K562 (cell line): ENCODE measurements at regions not wholly inside any gene's neighbourhood (a gene's known extent, or its start where the extent isn't known, plus 50 kb on each side); places are given as distances from the start of the nearest gene placed in this dataset.

Source experiments
- CREB1 ChIP-seq, 2 experiments: sonication (generic) in 1 of 2; formaldehyde crosslinking in 1 of 2; IDR thresholded peaks; 2 replicates each; pipeline versions ENCODE4 v1.6.1 to v1.8.0; 2012 to 2022; ENCODE audit warnings: inconsistent platforms in 1 of 2, mild to moderate bottlenecking in 1 of 2, missing genetic modification reagents in 1 of 2, moderate library complexity in 1 of 2
- GABPA ChIP-seq: fragments of 200-800 bp; sonication (Bioruptor generic); conservative IDR thresholded peaks from 2 replicates; pipeline ENCODE4 v1.6.1; 2016; ENCODE audit warnings: low read depth, missing genetic modification characterization, missing compliant biosample characterization
- MBD2 ChIP-seq: sonication (generic); IDR thresholded peaks from 2 replicates; pipeline ENCODE4 v1.6.1; 2016; ENCODE audit warnings: low read depth, borderline replicate concordance
- PHF8 ChIP-seq: fragments of 200-600 bp; sonication (generic); IDR thresholded peaks from 2 replicates; pipeline ENCODE4 v1.6.1; 2012; ENCODE audit warnings: mixed run types, mild to moderate bottlenecking, inconsistent platforms, low read length, moderate library complexity, borderline replicate concordance
- POLR2AphosphoS5 ChIP-seq: IDR thresholded peaks from 2 replicates; pipeline ENCODE4 v1.6.1; 2011; ENCODE audit warnings: mild to moderate bottlenecking, low read depth, low read length, moderate library complexity; ENCODE audit not compliant: control insufficient read depth, insufficient read depth
- PPARD ChIP-seq: fragments of 250-450 bp; sonication (Bioruptor Pico); IDR thresholded peaks from 2 replicates; pipeline ENCODE4 v1.8.0; 2022; ENCODE audit warnings: inconsistent platforms, mild to moderate bottlenecking, moderate library complexity
- ZKSCAN1 ChIP-seq: fragments of 150-350 bp; IDR thresholded peaks from 2 replicates; pipeline ENCODE4 v1.6.1; 2016; ENCODE audit warnings: low read depth, low read length
- TF ChIP-seq, protein P1 (sequence below), 3 experiments: IDR thresholded peaks in 2 of 3; conservative IDR thresholded peaks in 1 of 3; 2 replicates each; pipeline ENCODE4 v1.5.1; 2011 to 2012; ENCODE audit warnings: low read length in 3 of 3, mild to moderate bottlenecking in 3 of 3, control low read depth in 2 of 3, improper control_type of control experiment in 1 of 3, inconsistent platforms in 1 of 3, low read depth in 1 of 3, mixed read lengths in 1 of 3, moderate library complexity in 1 of 3; ENCODE audit not compliant: insufficient read depth in 2 of 3
- TF ChIP-seq, protein P2 (sequence below): fragments of 450-650 bp; IDR thresholded peaks from 2 replicates; pipeline ENCODE4 v1.6.1; 2016; ENCODE audit warnings: low read depth
- TF ChIP-seq, protein P3 (sequence below): fragments of 250-450 bp; sonication (Bioruptor Pico); IDR thresholded peaks from 2 replicates; pipeline ENCODE4 v1.8.0; 2022; ENCODE audit warnings: moderate library complexity, mild to moderate bottlenecking, inconsistent platforms

DNA sequence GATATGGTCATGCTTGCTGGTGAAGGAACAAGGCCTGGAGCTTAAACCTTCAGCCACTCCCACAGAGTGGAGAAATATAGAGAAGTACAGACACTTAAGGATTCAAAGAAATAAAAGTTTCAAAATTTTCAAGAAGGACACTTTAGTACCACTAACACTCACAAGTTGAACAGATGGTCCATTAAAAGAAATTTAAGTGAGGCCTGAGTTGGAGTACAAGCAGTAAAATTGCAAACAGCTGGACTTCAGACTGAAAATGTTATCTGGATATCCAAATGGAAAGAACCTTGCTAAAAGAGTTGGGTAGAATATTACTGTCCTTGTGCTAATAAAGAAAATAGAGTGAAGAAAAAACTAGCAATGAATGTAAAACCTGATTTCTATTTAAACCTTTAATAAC lies 397.1 kb upstream of the KCNMB2 start:
- TF ChIP-seq, protein P1, sequence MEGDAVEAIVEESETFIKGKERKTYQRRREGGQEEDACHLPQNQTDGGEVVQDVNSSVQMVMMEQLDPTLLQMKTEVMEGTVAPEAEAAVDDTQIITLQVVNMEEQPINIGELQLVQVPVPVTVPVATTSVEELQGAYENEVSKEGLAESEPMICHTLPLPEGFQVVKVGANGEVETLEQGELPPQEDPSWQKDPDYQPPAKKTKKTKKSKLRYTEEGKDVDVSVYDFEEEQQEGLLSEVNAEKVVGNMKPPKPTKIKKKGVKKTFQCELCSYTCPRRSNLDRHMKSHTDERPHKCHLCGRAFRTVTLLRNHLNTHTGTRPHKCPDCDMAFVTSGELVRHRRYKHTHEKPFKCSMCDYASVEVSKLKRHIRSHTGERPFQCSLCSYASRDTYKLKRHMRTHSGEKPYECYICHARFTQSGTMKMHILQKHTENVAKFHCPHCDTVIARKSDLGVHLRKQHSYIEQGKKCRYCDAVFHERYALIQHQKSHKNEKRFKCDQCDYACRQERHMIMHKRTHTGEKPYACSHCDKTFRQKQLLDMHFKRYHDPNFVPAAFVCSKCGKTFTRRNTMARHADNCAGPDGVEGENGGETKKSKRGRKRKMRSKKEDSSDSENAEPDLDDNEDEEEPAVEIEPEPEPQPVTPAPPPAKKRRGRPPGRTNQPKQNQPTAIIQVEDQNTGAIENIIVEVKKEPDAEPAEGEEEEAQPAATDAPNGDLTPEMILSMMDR (IDR thresholded peaks at IDR 0.05 in 2 of 3, conservative IDR thresholded peaks at IDR 0.05 in 1 of 3; ENCODE audit: insufficient read depth in 2 of 3, low read depth in 1 of 3, low read length in 3 of 3) = no peak
- TF ChIP-seq CREB1 (IDR thresholded peaks at IDR 0.05) (no peak), CREB1 (CRISPR knock-in tag; IDR thresholded peaks at IDR 0.05) (no peak), GABPA (no peak), POLR2AphosphoS5 (no peak), PPARD (no peak), PHF8 (no peak), ZKSCAN1 (no peak), MBD2 (no peak)
- TF ChIP-seq, protein P2, sequence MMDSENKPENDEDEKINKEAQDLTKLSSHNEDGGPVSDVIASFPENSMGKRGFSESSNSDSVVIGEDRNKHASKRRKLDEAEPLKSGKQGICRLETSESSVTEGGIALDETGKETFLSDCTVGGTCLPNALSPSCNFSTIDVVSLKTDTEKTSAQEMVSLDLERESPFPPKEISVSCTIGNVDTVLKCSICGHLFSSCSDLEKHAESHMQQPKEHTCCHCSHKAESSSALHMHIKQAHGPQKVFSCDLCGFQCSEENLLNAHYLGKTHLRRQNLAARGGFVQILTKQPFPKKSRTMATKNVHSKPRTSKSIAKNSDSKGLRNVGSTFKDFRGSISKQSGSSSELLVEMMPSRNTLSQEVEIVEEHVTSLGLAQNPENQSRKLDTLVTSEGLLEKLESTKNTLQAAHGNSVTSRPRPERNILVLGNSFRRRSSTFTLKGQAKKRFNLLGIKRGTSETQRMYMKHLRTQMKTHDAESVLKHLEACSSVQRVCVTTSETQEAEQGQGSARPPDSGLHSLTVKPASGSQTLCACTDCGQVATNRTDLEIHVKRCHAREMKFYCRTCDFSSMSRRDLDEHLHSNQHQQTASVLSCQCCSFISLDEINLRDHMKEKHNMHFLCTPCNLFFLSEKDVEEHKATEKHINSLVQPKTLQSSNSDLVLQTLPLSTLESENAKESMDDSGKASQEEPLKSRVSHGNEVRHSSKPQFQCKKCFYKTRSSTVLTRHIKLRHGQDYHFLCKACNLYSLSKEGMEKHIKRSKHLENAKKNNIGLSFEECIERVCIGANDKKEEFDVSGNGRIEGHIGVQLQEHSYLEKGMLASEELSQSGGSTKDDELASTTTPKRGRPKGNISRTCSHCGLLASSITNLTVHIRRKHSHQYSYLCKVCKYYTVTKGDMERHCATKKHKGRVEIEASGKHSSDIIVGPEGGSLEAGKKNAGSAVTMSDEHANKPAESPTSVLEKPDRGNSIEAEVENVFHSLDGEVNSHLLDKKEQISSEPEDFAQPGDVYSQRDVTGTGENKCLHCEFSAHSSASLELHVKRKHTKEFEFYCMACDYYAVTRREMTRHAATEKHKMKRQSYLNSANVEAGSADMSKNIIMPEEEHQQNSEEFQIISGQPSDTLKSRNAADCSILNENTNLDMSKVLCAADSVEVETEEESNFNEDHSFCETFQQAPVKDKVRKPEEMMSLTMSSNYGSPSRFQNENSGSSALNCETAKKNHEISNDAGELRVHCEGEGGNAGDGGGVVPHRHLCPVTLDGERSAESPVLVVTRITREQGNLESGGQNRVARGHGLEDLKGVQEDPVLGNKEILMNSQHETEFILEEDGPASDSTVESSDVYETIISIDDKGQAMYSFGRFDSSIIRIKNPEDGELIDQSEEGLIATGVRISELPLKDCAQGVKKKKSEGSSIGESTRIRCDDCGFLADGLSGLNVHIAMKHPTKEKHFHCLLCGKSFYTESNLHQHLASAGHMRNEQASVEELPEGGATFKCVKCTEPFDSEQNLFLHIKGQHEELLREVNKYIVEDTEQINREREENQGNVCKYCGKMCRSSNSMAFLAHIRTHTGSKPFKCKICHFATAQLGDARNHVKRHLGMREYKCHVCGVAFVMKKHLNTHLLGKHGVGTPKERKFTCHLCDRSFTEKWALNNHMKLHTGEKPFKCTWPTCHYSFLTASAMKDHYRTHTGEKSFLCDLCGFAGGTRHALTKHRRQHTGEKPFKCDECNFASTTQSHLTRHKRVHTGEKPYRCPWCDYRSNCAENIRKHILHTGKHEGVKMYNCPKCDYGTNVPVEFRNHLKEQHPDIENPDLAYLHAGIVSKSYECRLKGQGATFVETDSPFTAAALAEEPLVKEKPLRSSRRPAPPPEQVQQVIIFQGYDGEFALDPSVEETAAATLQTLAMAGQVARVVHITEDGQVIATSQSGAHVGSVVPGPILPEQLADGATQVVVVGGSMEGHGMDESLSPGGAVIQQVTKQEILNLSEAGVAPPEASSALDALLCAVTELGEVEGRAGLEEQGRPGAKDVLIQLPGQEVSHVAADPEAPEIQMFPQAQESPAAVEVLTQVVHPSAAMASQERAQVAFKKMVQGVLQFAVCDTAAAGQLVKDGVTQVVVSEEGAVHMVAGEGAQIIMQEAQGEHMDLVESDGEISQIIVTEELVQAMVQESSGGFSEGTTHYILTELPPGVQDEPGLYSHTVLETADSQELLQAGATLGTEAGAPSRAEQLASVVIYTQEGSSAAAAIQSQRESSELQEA = no peak
- TF ChIP-seq, protein P3, sequence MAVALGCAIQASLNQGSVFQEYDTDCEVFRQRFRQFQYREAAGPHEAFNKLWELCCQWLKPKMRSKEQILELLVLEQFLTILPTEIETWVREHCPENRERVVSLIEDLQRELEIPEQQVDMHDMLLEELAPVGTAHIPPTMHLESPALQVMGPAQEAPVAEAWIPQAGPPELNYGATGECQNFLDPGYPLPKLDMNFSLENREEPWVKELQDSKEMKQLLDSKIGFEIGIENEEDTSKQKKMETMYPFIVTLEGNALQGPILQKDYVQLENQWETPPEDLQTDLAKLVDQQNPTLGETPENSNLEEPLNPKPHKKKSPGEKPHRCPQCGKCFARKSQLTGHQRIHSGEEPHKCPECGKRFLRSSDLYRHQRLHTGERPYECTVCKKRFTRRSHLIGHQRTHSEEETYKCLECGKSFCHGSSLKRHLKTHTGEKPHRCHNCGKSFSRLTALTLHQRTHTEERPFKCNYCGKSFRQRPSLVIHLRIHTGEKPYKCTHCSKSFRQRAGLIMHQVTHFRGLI (CRISPR knock-in tag) = no peak
